ENCODE measurements at regions not wholly inside any gene's neighbourhood (a gene's known extent, or its start where the extent isn't known, plus 50 kb on each side); places are given as distances from the start of the nearest gene placed in this dataset.

DNA sequence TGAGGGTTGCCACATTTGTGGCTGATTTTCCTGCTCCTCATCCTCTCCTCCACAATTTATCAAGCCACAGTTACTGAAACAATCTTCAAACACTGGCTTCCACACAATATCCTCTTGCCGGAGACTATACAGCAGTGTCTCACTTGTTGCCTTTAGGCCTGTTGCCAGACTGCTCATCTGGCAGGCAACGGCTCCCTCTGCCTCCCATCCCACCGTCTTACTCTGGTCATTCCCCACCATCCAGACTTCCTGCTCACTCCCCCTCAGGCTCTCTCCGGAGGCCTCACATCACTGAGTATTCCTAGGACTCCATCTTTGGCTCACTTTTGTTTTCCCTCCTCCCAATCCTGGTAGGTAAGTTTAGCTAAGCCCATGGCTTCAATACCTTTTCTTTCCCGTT is 301.9 kb downstream of the IL20RB start:
- DNase-seq (ENCODE audit: low spot score) (peak; percentile 29), ATAC-seq (peak; percentile 98)

More for the DNA sequence above, 301.9 kb downstream of the IL20RB start:
- no peaks in the 10 kb centered on the region for H3K36me3 Mint-ChIP-seq
- peaks cover 2% of the 10 kb centered on the region; the same call in 1 of the 2 replicates for H3K9me3 Mint-ChIP-seq
- peaks cover 15% of the 10 kb centered on the region for H3K4me1 Mint-ChIP-seq
- ChIA-PET POLR2A (no interaction called here), CTCF (no interaction called here)
- H3K27me3 Mint-ChIP-seq (ENCODE audit: low read depth) = no peaks in the 10 kb centered on the region
- TF ChIP-seq, protein P1, sequence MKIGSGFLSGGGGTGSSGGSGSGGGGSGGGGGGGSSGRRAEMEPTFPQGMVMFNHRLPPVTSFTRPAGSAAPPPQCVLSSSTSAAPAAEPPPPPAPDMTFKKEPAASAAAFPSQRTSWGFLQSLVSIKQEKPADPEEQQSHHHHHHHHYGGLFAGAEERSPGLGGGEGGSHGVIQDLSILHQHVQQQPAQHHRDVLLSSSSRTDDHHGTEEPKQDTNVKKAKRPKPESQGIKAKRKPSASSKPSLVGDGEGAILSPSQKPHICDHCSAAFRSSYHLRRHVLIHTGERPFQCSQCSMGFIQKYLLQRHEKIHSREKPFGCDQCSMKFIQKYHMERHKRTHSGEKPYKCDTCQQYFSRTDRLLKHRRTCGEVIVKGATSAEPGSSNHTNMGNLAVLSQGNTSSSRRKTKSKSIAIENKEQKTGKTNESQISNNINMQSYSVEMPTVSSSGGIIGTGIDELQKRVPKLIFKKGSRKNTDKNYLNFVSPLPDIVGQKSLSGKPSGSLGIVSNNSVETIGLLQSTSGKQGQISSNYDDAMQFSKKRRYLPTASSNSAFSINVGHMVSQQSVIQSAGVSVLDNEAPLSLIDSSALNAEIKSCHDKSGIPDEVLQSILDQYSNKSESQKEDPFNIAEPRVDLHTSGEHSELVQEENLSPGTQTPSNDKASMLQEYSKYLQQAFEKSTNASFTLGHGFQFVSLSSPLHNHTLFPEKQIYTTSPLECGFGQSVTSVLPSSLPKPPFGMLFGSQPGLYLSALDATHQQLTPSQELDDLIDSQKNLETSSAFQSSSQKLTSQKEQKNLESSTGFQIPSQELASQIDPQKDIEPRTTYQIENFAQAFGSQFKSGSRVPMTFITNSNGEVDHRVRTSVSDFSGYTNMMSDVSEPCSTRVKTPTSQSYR (CRISPR knock-in tag; IDR thresholded peaks at IDR 0.05) = no peak
- TF ChIP-seq GTF2I (CRISPR knock-in tag; conservative IDR thresholded peaks at IDR 0.05) = no peak
- TF ChIP-seq KAT7 (CRISPR knock-in tag; IDR thresholded peaks at IDR 0.05; ENCODE audit: borderline replicate concordance) = no peak
- TF ChIP-seq, protein P2, sequence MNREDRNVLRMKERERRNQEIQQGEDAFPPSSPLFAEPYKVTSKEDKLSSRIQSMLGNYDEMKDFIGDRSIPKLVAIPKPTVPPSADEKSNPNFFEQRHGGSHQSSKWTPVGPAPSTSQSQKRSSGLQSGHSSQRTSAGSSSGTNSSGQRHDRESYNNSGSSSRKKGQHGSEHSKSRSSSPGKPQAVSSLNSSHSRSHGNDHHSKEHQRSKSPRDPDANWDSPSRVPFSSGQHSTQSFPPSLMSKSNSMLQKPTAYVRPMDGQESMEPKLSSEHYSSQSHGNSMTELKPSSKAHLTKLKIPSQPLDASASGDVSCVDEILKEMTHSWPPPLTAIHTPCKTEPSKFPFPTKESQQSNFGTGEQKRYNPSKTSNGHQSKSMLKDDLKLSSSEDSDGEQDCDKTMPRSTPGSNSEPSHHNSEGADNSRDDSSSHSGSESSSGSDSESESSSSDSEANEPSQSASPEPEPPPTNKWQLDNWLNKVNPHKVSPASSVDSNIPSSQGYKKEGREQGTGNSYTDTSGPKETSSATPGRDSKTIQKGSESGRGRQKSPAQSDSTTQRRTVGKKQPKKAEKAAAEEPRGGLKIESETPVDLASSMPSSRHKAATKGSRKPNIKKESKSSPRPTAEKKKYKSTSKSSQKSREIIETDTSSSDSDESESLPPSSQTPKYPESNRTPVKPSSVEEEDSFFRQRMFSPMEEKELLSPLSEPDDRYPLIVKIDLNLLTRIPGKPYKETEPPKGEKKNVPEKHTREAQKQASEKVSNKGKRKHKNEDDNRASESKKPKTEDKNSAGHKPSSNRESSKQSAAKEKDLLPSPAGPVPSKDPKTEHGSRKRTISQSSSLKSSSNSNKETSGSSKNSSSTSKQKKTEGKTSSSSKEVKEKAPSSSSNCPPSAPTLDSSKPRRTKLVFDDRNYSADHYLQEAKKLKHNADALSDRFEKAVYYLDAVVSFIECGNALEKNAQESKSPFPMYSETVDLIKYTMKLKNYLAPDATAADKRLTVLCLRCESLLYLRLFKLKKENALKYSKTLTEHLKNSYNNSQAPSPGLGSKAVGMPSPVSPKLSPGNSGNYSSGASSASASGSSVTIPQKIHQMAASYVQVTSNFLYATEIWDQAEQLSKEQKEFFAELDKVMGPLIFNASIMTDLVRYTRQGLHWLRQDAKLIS (CRISPR knock-in tag; IDR thresholded peaks at IDR 0.05; ENCODE audit: borderline replicate concordance) = no peak
- no peak for TF ChIP-seq ZNF512 (CRISPR knock-in tag; IDR thresholded peaks at IDR 0.05; ENCODE audit: borderline replicate concordance)
- TF ChIP-seq FOXP1 (CRISPR knock-in tag; IDR thresholded peaks at IDR 0.05; ENCODE audit: borderline replicate concordance) = no peak
- TF ChIP-seq, protein P3, sequence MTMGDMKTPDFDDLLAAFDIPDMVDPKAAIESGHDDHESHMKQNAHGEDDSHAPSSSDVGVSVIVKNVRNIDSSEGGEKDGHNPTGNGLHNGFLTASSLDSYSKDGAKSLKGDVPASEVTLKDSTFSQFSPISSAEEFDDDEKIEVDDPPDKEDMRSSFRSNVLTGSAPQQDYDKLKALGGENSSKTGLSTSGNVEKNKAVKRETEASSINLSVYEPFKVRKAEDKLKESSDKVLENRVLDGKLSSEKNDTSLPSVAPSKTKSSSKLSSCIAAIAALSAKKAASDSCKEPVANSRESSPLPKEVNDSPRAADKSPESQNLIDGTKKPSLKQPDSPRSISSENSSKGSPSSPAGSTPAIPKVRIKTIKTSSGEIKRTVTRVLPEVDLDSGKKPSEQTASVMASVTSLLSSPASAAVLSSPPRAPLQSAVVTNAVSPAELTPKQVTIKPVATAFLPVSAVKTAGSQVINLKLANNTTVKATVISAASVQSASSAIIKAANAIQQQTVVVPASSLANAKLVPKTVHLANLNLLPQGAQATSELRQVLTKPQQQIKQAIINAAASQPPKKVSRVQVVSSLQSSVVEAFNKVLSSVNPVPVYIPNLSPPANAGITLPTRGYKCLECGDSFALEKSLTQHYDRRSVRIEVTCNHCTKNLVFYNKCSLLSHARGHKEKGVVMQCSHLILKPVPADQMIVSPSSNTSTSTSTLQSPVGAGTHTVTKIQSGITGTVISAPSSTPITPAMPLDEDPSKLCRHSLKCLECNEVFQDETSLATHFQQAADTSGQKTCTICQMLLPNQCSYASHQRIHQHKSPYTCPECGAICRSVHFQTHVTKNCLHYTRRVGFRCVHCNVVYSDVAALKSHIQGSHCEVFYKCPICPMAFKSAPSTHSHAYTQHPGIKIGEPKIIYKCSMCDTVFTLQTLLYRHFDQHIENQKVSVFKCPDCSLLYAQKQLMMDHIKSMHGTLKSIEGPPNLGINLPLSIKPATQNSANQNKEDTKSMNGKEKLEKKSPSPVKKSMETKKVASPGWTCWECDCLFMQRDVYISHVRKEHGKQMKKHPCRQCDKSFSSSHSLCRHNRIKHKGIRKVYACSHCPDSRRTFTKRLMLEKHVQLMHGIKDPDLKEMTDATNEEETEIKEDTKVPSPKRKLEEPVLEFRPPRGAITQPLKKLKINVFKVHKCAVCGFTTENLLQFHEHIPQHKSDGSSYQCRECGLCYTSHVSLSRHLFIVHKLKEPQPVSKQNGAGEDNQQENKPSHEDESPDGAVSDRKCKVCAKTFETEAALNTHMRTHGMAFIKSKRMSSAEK (CRISPR knock-in tag; IDR thresholded peaks at IDR 0.05; ENCODE audit: borderline replicate concordance) = no peak
- no peak for TF ChIP-seq AR (CRISPR knock-in tag; IDR thresholded peaks at IDR 0.05)
- TF ChIP-seq, protein P4, sequence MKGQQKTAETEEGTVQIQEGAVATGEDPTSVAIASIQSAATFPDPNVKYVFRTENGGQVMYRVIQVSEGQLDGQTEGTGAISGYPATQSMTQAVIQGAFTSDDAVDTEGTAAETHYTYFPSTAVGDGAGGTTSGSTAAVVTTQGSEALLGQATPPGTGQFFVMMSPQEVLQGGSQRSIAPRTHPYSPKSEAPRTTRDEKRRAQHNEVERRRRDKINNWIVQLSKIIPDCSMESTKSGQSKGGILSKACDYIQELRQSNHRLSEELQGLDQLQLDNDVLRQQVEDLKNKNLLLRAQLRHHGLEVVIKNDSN (CRISPR knock-in tag; IDR thresholded peaks at IDR 0.05) = no peak
- peak overlapping the region; percentile 24 for H3K27ac Mint-ChIP-seq
- no peak overlapping the region for H3K4me3 Mint-ChIP-seq

Data from WTC11 (cell line).